ENCODE measurements at regions not wholly inside any gene's neighbourhood (a gene's known extent, or its start where the extent isn't known, plus 50 kb on each side); places are given as distances from the start of the nearest gene placed in this dataset.
A peak's percentile ranks its signal among the peaks of the same experiment; 100 is the strongest.

- TF ChIP-seq CREB3L1 (IDR thresholded peaks at IDR 0.05; ENCODE audit: borderline replicate concordance, low read depth) (no peak), MTA1 (IDR thresholded peaks at IDR 0.05; ENCODE audit: borderline replicate concordance) (0 out of 2 replicates have a peak, but pooled peaks have one; percentile 25), HNRNPUL1 (IDR thresholded peaks at IDR 0.05; ENCODE audit: low read length) (no peak), STAT5A (IDR thresholded peaks at IDR 0.05; ENCODE audit: borderline replicate concordance, low read length) (peak; percentile 65), ZNF398 (CRISPR knock-in tag; IDR thresholded peaks at IDR 0.05) (no peak), ZNF586 (CRISPR knock-in tag; conservative IDR thresholded peaks at IDR 0.05) (no peak), CBX3 (IDR thresholded peaks at IDR 0.05; ENCODE audit: borderline replicate concordance in 1 of 2, low read length in 2 of 2) (no peak), NONO (IDR thresholded peaks at IDR 0.05; ENCODE audit: low read depth in 2 of 2, low read length in 1 of 2) (no peak), TAF7 (tag; IDR thresholded peaks at IDR 0.05) (no peak), ZBTB33 (CRISPR knock-in tag; IDR thresholded peaks at IDR 0.05) (no peak), ESRRB (CRISPR knock-in tag; IDR thresholded peaks at IDR 0.05; ENCODE audit: borderline replicate concordance) (no peak), ZNF121 (CRISPR knock-in tag; conservative IDR thresholded peaks at IDR 0.05) (no peak), MTA3 (IDR thresholded peaks at IDR 0.05; ENCODE audit: borderline replicate concordance) (no peak), NUFIP1 (IDR thresholded peaks at IDR 0.05; ENCODE audit: partially characterized antibody) (no peak), ZBTB8A (IDR thresholded peaks at IDR 0.05; ENCODE audit: partially characterized antibody) (no peak), TAL1 (IDR thresholded peaks at IDR 0.05) (peak; percentile 89), STAT6 (CRISPR knock-in tag; IDR thresholded peaks at IDR 0.05) (no peak), GTF3C2 (IDR thresholded peaks at IDR 0.05; ENCODE audit: borderline replicate concordance, extremely low read depth, insufficient read length) (no peak)
Observed at GRCh38 chr4:54588404-54588803, 69.4 kb upstream of the KIT start (continued).
